ENCODE measurements at regions not wholly inside any gene's neighbourhood (a gene's known extent, or its start where the extent isn't known, plus 50 kb on each side); places are given as distances from the start of the nearest gene placed in this dataset.

- Histone ChIP-seq H3K36me3 (no peaks in the 10 kb centered on the region), H3K4me1 (ENCODE audit: control insufficient read depth in 1 of 2, low read depth in 2 of 2) (no peaks in the 10 kb centered on the region), H3K27me3 (replicated peaks; ENCODE audit: insufficient read depth) (no peaks in the 10 kb centered on the region), H3K4me3 (no peak overlapping the region), H3K27ac (no peak overlapping the region), H3K9me3 (no peaks in the 10 kb centered on the region)
- TF ChIP-seq CTCF (IDR thresholded peaks at IDR 0.05), result no peak
- no peak for ATAC-seq (ENCODE audit: insufficient number of reproducible peaks, low FRiP score, low read depth)
- DNase-seq (ENCODE audit: low spot score), result no peak
These were observed 402.9 kb upstream of the CLINT1 start for GRCh38 chr5:158261674-158262367.

- DNase-seq (ENCODE audit: low spot score) (no peak), ATAC-seq (ENCODE audit: insufficient number of reproducible peaks, low FRiP score, low read depth) (no peak)
- no peaks in the 10 kb centered on the region for H3K4me1 ChIP-seq (ENCODE audit: control insufficient read depth in 1 of 2, low read depth in 2 of 2)
- H3K4me3 ChIP-seq, result no peak overlapping the region
- no peak overlapping the region for H3K27ac ChIP-seq
- no peaks in the 10 kb centered on the region for H3K27me3 ChIP-seq (replicated peaks; ENCODE audit: insufficient read depth)
- TF ChIP-seq CTCF (IDR thresholded peaks at IDR 0.05), result no peak
- no peaks in the 10 kb centered on the region for H3K9me3 ChIP-seq
- no peaks in the 10 kb centered on the region for H3K36me3 ChIP-seq
These were observed 397.2 kb upstream of the CLINT1 start for GRCh38 chr5:158256096-158256495.

- TF ChIP-seq CTCF (IDR thresholded peaks at IDR 0.05), result no peak
- H3K27me3 ChIP-seq (replicated peaks; ENCODE audit: insufficient read depth), result no peaks in the 10 kb centered on the region
- no peaks in the 10 kb centered on the region for H3K36me3 ChIP-seq
- DNase-seq (ENCODE audit: low spot score) (no peak), ATAC-seq (ENCODE audit: insufficient number of reproducible peaks, low FRiP score, low read depth) (no peak)
- no peak overlapping the region for H3K27ac ChIP-seq
- no peaks in the 10 kb centered on the region for H3K4me1 ChIP-seq (ENCODE audit: control insufficient read depth in 1 of 2, low read depth in 2 of 2)
- no peak overlapping the region for H3K4me3 ChIP-seq
- H3K9me3 ChIP-seq, result no peaks in the 10 kb centered on the region
These were observed 396.7 kb upstream of the CLINT1 start for GRCh38 chr5:158255609-158256008.

GRCh38 chr5:158246661-158247060 lies 387.7 kb upstream of the CLINT1 start:
- no peak for TF ChIP-seq CTCF (IDR thresholded peaks at IDR 0.05)
- H3K27me3 ChIP-seq (replicated peaks; ENCODE audit: insufficient read depth), result no peaks in the 10 kb centered on the region
- H3K4me1 ChIP-seq (ENCODE audit: control insufficient read depth in 1 of 2, low read depth in 2 of 2), result no peaks in the 10 kb centered on the region
- H3K9me3 ChIP-seq, result no peaks in the 10 kb centered on the region
- H3K27ac ChIP-seq, result no peak overlapping the region
- no peaks in the 10 kb centered on the region for H3K36me3 ChIP-seq
- DNase-seq (ENCODE audit: low spot score) (no peak), ATAC-seq (ENCODE audit: insufficient number of reproducible peaks, low FRiP score, low read depth) (no peak)
- H3K4me3 ChIP-seq, result no peak overlapping the region

- TF ChIP-seq CTCF (IDR thresholded peaks at IDR 0.05), result no peak
- Histone ChIP-seq H3K4me1 (ENCODE audit: control insufficient read depth in 1 of 2, low read depth in 2 of 2) (no peaks in the 10 kb centered on the region), H3K9me3 (no peaks in the 10 kb centered on the region), H3K27me3 (replicated peaks; ENCODE audit: insufficient read depth) (no peaks in the 10 kb centered on the region), H3K27ac (no peak overlapping the region), H3K36me3 (no peaks in the 10 kb centered on the region), H3K4me3 (no peak overlapping the region)
- DNase-seq (ENCODE audit: low spot score), result no peak
- no peak for ATAC-seq (ENCODE audit: insufficient number of reproducible peaks, low FRiP score, low read depth)
These were observed 386.6 kb upstream of the CLINT1 start for GRCh38 chr5:158245513-158245912.
